Fibroblast of the aortic adventitia (primary cell): ENCODE measurements at regions not wholly inside any gene's neighbourhood (a gene's known extent, or its start where the extent isn't known, plus 50 kb on each side); places are given as distances from the start of the nearest gene placed in this dataset.

ENCODE experiments used
- DNase-seq: peaks from one replicate; pipeline ENCODE4 v3.0.0-alpha.2; 2010; ENCODE audit warnings: low read depth
- H3K4me3 ChIP-seq: 2 replicates; pipeline ENCODE4 v1.5.1; 2011; ENCODE audit warnings: low read depth, mild to moderate bottlenecking, control low read depth, low read length, moderate library complexity
- TF ChIP-seq, protein P1 (sequence below): IDR thresholded peaks from 2 replicates; pipeline ENCODE4 v1.5.1; 2011; ENCODE audit warnings: mild to moderate bottlenecking, low read length, control low read depth, inconsistent platforms; ENCODE audit not compliant: insufficient read depth

DNA sequence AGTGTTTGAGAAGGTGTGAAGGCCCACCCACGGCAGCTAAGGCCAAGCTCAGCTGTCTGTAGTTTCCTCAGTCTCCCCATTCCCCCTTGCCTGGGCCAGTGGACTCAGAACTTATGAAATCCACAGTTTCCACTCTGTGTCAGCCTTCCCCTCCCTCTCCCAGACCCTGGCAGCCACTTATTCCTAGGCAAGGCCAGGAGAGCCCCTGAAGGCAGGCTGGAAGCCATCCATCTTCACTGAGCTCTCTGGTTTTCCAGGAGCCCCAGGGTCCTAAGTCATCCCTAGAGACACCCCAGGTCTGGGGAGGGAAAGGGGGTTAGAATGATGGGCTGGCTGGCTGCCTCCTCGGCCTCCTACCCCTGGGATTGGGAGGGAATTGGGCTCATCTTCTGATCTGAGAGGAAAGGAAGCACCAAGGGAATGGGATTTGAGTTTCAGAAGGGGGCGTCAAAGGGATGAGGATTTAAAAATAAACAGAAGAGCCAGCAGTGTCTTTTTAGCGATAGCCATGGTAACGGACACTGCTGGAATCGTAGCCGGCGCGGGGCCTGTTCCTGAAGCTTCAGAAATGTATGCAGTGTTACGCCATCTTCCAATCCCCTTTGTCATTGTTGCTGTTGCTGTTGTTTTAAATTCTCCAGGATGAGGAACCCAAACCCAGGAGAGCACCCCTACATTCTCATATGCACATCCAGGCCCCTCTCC, 561.1 kb upstream of the CADM1 start:
- no peak overlapping the region for H3K4me3 ChIP-seq
- no peak for DNase-seq
- TF ChIP-seq, protein P1, sequence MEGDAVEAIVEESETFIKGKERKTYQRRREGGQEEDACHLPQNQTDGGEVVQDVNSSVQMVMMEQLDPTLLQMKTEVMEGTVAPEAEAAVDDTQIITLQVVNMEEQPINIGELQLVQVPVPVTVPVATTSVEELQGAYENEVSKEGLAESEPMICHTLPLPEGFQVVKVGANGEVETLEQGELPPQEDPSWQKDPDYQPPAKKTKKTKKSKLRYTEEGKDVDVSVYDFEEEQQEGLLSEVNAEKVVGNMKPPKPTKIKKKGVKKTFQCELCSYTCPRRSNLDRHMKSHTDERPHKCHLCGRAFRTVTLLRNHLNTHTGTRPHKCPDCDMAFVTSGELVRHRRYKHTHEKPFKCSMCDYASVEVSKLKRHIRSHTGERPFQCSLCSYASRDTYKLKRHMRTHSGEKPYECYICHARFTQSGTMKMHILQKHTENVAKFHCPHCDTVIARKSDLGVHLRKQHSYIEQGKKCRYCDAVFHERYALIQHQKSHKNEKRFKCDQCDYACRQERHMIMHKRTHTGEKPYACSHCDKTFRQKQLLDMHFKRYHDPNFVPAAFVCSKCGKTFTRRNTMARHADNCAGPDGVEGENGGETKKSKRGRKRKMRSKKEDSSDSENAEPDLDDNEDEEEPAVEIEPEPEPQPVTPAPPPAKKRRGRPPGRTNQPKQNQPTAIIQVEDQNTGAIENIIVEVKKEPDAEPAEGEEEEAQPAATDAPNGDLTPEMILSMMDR, result no peak

DNA sequence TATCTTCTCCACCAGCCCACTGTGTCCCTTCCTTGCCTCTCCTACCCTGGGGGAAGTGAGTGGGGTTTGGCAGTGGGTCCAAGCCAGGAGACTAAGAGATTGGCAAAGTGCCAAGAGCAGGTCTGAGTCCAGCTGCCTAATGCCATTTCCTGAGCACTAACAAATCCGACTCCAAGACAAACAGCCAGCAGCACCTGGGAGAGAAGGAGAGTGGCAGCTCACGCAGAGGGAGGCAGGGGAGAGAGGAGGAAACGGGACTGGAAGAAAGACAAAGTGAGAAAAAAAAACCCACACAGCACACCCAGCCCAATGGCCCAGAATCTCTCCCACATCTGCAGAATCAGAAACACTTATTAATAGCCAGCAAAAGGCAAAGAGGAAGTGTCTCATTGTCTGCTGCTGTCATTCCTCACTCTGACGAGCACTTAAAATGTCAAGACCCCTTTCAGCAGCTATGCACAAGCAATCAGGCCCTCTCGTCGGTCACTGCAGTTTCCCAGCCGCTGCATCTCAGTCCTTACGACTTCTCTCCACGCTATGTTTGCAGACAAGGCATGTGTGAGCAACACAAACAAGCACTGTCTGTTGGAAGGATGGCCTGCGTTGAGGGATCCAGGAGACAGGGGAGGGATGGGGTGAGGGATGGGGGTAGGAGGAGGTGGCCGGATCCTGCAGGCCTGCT, 558.4 kb upstream of the CADM1 start:
- TF ChIP-seq, protein P1, result no peak
- H3K4me3 ChIP-seq, result no peak overlapping the region
- DNase-seq, result no peak

DNA sequence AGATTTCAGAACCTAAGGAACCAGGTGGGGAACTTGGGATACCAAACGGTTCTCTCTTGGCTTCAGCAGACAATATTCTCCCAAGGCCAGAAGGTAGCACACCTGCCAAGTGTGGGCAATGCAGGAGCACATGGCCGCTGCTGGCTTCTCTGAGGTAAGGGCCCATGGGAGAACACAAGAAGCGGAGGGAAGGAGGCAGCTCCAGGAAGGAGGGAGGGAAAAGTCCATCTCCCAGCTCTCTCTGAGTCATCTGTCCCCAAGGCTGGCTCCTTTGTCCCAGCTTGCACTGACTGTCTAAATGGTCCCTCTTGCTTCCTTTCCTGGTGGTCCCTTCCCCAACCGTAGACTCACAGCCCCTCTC, 557.9 kb upstream of the CADM1 start:
- H3K4me3 ChIP-seq, result no peak overlapping the region
- TF ChIP-seq, protein P1, result no peak
- no peak for DNase-seq

DNA sequence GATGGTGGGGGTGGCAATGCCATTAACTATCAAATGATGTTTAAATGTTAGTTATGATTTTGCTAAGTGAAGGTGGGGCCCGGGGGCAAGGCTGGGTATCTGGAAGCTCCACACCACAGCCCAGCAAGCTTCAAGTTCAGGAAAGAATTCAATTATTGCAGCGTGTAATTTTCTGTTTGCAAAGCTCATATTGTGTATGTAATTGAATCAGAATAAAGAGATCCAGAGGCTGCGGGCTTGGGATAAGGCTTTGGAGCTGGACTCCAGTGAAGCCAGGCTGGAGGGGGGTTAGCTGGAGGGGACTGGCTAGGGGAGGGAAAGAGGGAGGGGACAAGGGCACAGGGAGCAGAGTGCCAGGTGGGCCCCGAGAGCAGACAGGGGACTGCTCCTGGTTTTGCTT, 557.1 kb upstream of the CADM1 start:
- no peak overlapping the region for H3K4me3 ChIP-seq
- TF ChIP-seq, protein P1, result no peak
- DNase-seq, result no peak

DNA sequence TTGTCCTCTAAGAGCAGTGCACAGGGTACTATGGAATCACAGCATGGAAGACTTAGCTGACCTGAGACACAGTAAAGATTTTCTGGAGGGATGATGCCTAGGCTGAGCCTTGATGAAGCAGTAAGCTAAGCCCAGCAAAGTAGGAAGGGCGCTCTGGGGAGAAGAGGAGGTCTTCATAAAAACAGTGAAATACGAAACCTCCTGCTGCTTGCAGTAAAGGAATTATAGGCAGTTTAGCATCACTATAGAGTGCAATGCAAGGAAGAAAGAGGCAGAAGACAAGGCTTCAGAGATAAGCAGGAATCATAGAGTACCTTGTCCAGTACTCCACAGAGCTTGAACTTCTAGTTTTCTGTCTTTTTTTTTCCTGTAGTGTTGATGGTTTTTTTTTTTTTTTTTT, 555.7 kb upstream of the CADM1 start:
- TF ChIP-seq, protein P1, result no peak
- no peak for DNase-seq
- H3K4me3 ChIP-seq, result no peak overlapping the region

DNA sequence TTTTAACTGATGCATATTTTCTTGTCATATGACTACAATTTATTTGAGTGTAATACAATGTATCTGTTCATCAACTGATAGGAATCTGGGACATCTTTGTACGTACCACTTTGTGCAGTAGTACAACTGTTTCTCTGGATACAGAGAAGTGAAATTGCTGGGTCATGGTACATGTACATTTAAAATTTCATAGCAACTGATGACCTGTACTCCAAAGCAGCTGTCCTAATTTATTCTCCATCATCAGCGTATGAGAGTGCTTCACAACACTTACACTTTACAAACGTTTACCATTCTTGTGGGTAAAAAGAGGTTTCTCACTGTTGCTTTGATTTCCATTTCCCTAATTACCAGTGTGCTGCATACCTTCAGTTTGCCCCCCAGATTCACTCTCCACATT, 552.8 kb upstream of the CADM1 start:
- H3K4me3 ChIP-seq, result no peak overlapping the region
- TF ChIP-seq, protein P1, result no peak
- no peak for DNase-seq

DNA sequence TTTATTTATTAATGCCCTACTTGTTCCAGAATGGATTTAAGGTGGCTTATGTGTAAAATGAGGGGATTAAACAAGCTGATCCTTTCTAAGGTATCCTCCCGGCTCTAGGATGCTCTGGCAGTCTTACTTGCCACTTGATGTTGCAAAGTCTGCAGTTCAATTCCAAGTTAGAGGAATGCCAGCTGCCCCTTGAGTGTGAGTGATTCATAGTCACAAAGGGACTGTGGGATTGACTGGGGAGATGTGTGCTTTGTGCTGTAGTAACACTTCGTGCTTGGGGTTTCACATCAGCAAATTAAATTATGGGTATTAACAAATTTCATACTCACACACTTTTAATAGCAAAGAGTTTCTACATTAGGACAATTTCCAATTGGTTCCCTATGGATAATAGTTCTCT, 550.8 kb upstream of the CADM1 start:
- TF ChIP-seq, protein P1, result no peak
- H3K4me3 ChIP-seq, result no peak overlapping the region
- DNase-seq, result no peak
